ENCODE measurements at regions not wholly inside any gene's neighbourhood (a gene's known extent, or its start where the extent isn't known, plus 50 kb on each side); places are given as distances from the start of the nearest gene placed in this dataset.

DNA sequence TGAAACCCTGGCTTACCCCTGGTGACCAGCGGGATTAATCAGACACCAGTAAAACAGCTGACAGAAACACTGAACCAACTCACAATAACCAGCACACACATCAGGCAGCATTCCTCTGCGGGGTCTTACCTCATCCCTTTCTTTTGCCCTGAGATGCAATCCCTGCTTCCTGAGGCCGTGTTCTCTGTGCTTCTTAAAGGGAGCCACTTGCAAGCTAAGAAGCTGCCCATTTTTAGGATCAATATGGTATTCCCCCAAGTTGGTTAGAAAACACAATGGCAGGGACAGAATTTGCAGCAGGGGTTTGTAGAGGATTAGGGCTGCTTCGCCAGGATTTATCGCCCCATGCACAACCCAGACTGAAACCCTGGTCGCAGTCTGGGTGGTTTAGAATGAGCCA lies 74.7 kb upstream of the OLIG2 start:
- TF ChIP-seq CTCF (IDR thresholded peaks at IDR 0.05; ENCODE audit: low read length) (no peak), EZH2 (optimal IDR thresholded peaks at IDR 0.05; ENCODE audit: low read depth, low read length) (no peak), EZH2phosphoT487 (IDR thresholded peaks at IDR 0.05; ENCODE audit: low read length) (no peak)
